ENCODE measurements at regions not wholly inside any gene's neighbourhood (a gene's known extent, or its start where the extent isn't known, plus 50 kb on each side); places are given as distances from the start of the nearest gene placed in this dataset.
A peak's percentile ranks its signal among the peaks of the same experiment; 100 is the strongest.

DNA sequence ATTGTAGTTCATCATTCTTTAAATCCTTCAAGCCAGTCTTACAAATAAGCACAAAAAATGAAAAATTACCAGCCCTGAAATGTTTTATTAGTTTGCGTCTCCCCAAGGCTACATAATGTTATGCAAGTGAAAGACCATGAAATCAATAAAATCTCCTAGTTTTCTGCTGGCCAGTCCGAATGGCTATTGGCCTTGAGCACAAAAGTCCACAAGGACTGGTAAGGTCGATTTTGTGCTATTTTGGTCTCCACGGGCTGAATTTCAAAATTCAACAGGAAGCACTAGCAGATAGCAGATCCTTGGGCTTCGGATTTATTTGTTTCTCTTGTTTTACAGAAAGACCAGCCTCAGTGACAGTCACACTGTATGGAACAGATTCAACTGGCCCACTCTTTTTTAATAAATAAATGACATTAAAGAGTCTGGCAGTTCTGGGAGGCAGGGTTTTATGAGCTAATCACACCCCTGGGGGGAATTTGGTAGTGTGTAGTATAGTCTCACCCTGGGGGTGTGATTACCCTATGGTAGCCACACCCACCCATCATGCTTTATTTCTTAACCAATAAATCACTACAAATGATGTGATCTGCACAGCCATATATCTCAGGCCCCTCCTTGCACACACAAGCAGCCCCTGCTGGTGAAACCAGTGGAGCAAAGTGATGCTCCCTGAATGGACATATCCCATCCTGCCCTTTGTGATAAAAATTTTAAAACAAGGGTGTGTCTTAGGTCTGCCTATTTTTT lies 51.1 kb upstream of the TMEM33 start:
- no peak for DNase-seq (ENCODE audit: low spot score)

GRCh38 chr4:41882625-41883347 lies 52.4 kb upstream of the TMEM33 start:
- DNase-seq (ENCODE audit: low spot score) = peak; percentile 84

- DNase-seq (ENCODE audit: low spot score) = no peak
These were observed 53.1 kb upstream of the TMEM33 start for GRCh38 chr4:41881981-41882624.

- peak; percentile 16 for DNase-seq (ENCODE audit: low spot score)
These were observed 54.1 kb upstream of the TMEM33 start for GRCh38 chr4:41880840-41881831.

- no peak for DNase-seq (ENCODE audit: low spot score)
These were observed 55.0 kb upstream of the TMEM33 start for GRCh38 chr4:41880022-41880837.

GRCh38 chr4:41879552-41879951 lies 55.7 kb upstream of the TMEM33 start:
- no peak for DNase-seq (ENCODE audit: low spot score)

DNA sequence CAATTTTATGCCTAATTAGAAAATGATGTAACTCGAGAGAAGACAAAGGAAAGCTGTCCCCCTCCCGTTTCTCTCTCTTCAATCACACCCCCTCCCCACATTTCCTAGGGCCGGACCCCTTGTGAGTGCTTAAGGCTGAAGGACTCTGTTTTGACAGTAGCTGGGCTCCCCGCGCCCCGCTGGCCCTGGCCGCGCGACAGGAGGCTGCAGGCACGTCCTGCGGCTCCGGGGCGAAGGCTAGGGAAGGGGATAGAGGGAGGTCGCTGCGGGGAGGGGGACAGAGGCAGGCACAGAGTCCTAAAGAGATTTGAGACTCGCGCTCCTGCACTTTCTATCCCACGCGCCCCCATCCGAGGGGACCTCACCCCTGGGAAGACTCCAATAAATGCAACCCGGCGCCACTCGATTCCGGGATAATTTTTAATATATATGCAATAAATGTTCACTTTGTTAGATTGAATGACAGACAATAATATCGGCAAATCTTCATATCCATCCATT lies 56.2 kb upstream of the TMEM33 start:
- DNase-seq (ENCODE audit: low spot score) = no peak

DNA sequence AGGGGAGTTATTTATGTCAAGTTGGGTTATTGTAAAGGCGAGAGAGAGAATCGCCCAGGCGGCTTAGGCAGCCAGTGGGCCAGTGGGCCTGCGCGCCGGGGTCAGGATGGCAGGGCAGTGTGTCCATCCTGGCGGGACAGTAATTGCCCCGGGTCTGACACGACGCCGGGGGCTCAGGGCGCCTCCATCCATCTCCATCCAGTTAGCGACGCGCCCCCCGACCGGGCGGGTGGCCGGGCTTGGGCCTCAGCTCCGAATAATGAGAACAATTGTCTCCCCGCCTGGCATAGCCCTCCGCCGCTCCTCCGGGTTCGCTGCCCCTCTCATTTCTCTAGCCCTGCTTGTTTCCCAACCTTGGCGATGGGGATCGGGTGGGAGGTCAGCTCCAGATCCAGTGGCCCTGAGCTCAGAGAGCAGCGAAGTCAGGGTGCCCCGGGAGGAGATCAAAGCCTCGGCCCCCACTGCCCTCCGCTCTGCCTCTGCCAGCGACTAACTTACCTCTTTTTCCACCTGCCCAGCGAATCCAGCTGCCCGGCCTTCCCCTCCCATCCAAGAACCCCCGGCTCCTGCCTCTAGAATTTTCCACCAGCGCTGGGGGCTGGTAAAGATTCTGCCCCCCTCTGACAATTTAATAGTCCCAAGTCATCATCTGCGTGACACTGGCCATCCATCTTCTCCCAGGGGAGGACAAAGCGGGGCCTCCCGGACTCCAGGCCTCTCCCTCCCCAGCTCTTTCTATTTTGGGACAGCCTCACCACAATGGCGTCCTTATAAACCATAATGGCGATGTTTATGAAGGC lies 56.9 kb upstream of the TMEM33 start:
- no peak for DNase-seq (ENCODE audit: low spot score)

DNA sequence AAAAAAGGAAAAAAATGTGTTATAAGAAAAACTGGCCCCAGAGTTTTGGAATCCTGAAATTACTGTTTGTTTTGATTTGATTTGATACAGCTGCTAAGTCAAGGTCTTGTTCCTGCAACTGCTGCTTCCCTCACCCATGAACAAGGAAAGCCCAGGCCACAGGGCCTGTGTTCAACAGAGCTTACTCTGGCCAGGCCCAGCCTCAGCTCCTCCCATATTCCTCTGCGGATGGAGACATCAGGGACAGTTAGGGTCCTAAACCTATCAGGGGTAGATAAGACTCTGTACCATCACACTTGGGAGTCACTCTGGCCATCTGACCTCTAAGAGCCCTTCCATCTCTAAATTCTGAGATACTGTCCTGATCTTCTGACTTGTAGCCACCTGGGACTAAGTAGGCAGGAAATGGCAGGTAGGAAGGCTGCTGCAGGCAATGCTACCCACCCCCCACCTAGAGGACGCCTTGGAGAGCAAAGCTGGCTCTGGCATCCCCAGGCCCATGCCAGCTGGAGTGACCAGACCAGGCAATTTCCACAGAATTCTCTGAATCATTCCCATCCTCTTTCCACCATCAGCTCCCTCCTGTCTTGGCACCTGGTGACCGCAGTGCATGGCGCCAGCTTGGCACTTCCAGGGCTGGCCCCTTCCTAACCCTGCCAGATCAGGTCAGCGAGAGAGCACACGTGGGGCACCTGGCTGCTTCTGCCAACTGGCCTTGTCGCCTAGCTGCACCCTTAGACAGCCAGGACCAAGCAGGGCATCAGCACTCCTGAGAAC lies 58.0 kb upstream of the TMEM33 start:
- no peak for DNase-seq (ENCODE audit: low spot score)

GRCh38 chr4:41874873-41875272 lies 60.4 kb upstream of the TMEM33 start:
- DNase-seq (ENCODE audit: low spot score) = no peak

DNA sequence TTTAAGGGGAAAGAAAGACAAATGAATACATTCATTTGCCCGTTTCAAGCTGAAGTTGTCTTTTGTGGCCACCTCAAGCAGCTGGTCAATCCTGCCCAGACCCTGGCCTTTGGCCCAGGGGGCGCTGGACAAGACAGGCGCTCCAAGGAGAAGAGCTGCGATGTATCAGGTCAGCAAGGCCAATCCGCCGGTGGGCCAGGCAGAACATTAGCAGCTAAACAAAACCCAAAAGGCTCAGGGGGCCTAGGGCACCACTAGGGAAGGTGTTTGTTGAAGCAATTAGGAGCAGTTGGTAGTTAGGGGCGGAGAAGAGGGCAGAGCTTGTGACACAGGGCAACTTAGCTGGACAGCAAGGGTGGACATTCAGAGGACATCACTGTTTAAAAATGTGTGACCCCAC lies 60.8 kb upstream of the TMEM33 start:
- DNase-seq (ENCODE audit: low spot score) = no peak

- DNase-seq (ENCODE audit: low spot score) = no peak
These were observed 61.6 kb upstream of the TMEM33 start for GRCh38 chr4:41873380-41874295.

DNA sequence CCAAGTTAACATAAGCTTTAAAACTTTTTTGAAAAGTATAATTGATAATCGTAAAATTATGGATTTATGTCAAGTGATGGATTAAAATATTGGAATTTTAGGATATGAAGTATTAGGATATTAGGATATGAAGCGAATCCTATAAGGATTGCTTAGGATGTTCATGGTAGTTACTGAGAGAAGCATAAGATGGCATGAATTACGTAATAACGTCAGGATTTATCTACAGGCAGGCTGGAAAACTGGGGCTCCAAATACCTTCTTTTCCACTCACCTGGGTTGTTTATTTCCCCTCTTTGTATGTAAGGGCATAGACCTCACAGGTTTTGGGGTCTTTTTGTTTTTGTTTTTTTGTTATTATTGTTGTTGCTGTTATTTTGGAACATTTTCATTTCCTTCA lies 65.2 kb upstream of the TMEM33 start:
- DNase-seq (ENCODE audit: low spot score) = no peak

DNA sequence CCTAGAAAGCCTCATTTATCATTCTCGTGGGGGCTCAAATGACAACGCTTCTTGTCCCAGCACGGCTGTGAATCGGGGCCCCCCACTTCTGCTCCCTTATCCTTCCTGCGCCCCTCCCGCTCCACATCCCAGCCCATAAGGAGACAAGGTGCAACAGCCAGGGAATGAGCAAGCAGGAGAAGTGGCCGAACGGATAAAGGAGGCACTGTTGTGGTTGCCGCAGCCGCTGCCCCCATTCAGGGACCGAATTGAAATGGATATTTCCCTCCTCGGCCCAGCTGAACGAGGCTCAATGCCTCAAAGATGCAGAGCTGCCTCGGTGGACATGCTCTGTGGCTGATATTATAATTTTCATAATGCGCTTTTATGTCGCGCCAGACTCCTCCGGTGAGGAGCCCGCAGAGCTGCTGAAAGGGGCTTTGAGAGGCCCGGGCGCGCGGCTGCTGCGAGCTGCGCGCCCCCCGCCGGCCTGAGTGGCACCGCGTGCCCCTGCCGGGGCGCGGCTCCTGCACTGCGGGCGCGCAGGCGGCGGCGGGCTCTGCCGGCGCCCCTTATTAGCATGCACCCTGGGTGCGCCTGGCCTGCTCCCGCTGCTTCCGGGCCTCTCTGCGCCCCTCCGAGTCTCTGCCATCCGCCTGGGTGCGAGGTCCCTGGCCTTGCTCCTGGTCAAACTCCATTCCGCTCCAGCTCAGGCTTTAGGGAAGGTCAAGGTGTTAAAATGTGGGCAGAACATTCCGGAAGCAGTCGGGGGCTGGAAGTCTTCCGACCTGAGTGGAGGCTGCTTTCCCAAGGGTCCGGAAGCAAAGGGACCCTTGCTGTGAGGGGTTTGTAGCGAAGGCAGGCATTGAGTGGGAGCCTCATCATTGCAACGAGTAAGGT lies 68.2 kb upstream of the TMEM33 start:
- no peak for DNase-seq (ENCODE audit: low spot score)

DNA sequence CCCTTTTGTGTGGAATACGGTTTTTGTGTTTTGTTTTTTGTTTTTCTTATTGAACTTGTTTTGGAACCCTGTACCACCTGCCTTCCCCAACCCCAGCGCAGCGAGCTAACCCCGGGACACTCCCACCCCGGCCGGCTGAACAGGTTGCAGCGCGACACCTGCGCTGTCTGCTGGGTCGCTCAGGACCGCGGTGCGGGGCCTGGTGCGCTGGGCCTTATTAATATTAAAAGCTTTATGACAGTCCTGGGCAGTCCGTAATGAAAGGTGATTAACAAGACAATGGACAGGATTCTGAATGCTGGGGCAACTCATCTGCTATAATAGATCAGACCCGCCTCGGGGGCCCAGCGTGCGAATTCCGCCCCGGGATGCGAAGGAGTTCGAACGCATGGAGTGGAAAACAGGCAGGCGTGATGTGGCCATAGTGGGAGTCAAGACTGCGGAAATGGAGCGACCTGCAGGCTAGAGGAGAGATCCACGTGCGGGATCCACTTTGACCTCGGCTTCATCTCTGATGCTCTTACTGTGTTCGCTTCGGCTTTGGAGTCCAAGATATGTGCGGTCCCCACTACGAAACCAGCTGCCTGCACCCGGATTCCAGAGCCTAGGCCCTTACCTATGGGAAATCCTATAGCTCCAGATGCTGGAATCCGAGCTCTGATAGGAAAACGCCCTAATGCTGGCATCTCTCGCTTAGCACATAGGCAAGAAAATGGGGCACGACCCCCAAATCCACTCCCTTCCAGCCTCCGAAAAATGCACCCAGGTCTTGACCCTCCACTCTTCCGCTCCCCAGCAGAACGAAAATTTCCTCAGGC lies 69.0 kb upstream of the TMEM33 start:
- DNase-seq (ENCODE audit: low spot score) = no peak

DNA sequence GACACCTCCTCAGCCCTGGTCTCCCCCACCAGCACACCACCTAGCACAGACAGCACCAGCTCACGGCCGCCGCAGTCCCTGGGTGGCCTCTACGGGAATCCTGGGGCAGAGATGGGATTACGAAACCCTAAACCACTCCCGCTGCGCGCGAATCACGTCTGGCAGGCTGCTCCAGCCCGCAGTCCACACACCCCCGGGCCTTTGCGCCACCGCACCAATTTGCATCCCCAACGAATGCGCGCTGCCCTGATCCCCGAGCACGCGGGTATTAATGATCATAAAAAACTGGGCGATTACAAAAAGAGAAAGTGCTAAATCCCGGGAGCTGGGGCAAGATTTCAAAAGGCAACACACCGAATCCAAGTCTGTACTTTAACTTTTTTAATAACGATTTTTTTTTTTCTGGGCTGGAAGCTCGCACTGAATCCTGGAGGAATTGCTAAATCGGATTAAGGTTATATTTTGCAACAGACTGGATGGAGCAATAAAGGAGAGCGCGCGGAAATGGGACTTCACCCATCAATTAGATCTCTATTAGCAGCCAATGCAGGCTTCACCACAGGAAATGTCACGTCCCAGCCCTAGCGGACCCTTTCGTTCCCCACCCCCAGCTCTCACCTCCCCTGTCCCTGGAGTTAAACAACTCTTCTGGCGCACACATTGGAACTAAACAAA lies 69.8 kb upstream of the TMEM33 start:
- DNase-seq (ENCODE audit: low spot score) = no peak
